Naive thymus-derived CD8-positive, alpha-beta T cell (primary cell): ENCODE measurements at regions not wholly inside any gene's neighbourhood (a gene's known extent, or its start where the extent isn't known, plus 50 kb on each side); places are given as distances from the start of the nearest gene placed in this dataset.
"Not testable (repeated sequence)": the region's sequence is repeated elsewhere in the genome, so short reads cannot be mapped to it uniquely, and the experiment has no call there.

Source experiments
- ATAC-seq, 2 donors: fragments of 150-1000 bp; cut with Tn5 transposase in 1 of 2; sonication (Bioruptor Pico), chemical (Tn5 transposase) in 1 of 2; 1 replicate in 1 of 2; 2 replicates in 1 of 2; pipeline ENCODE4 v1.10.0; 2021; ENCODE audit warnings: mild to moderate bottlenecking in 2 of 2, moderate library complexity in 2 of 2
- POLR2A ChIA-PET: fragments of 350-600 bp; sonication (Branson Sonifier 250); formaldehyde crosslinking; loops from one replicate; lab custom pipeline; 2021; ENCODE audit warnings: antibody characterized with exemption; lab: Charles Lee
- DNase-seq, 10 donors: peaks; one replicate each; pipeline versions ENCODE4 v3.0.0 to v3.0.0-alpha.2; 2020 to 2022
- H3K27ac Mint-ChIP-seq, 10 donors: one replicate each; pipeline ENCODE4 v1.8.0; 2020 to 2022; ENCODE audit warnings: mild to moderate bottlenecking in 10 of 10, mixed read lengths in 10 of 10, moderate library complexity in 4 of 10, inconsistent platforms in 1 of 10
- H3K27me3 Mint-ChIP-seq, 5 donors: one replicate each; pipeline ENCODE4 v1.8.0; 2021 to 2022; ENCODE audit warnings: mixed read lengths in 5 of 5
- H3K36me3 Mint-ChIP-seq, 3 donors: one replicate each; pipeline ENCODE4 v1.8.0; 2020 to 2022; ENCODE audit warnings: mixed read lengths in 3 of 3, mild to moderate bottlenecking in 2 of 3, inconsistent platforms in 1 of 3
- H3K4me1 Mint-ChIP-seq, 4 donors: one replicate each; pipeline ENCODE4 v1.8.0; 2021 to 2022; ENCODE audit warnings: mixed read lengths in 4 of 4
- H3K4me3 Mint-ChIP-seq, 10 donors: one replicate each; pipeline ENCODE4 v1.8.0; 2020 to 2022; ENCODE audit warnings: mild to moderate bottlenecking in 10 of 10, mixed read lengths in 10 of 10, moderate library complexity in 6 of 10, inconsistent platforms in 1 of 10
- H3K9me3 Mint-ChIP-seq, 9 donors: one replicate each; pipeline ENCODE4 v1.8.0; 2020 to 2022; ENCODE audit warnings: mixed read lengths in 9 of 9, mild to moderate bottlenecking in 3 of 9, inconsistent platforms in 1 of 9, moderate library complexity in 1 of 9

DNA sequence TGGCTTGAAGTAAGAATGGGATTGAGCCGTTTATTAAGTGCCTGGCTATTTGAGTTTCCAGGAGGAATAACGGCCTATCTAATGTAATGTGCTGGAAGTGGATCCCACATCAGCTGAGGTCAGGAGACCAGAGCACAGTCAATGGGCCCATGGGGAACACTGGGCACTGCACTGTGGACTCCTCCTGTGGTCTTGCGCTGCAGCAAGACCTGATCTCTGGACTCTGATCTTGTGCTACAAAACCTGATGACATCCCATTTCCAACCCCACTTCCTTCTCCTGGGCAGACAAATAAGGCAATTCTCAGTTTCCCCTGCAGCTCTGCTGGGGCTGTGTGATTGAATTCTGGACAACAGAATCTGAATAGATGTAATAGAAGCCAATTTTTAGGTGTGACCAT is 151.7 kb upstream of the ADCY2 start:
- Mint-ChIP-seq H3K4me1 (no peaks in the 10 kb centered on the region), H3K4me3 (no peak overlapping the region), H3K36me3 (no peaks in the 10 kb centered on the region), H3K27ac (no peak overlapping the region), H3K9me3 (peaks cover 0 to 8% (median 0%) of the 10 kb centered on the region in 9 donors), H3K27me3 (peaks cover 0 to 3% (median 0%) of the 10 kb centered on the region in 5 donors)
- ATAC-seq (no peak), DNase-seq (no peak)
- POLR2A ChIA-PET: no interaction called here

- Mint-ChIP-seq H3K36me3 (no peaks in the 10 kb centered on the region), H3K4me1 (no peaks in the 10 kb centered on the region), H3K9me3 (peaks cover 0 to 7% (median 0%) of the 10 kb centered on the region in 9 donors), H3K27ac (no peak overlapping the region), H3K27me3 (peaks cover 0 to 5% (median 0%) of the 10 kb centered on the region in 5 donors), H3K4me3 (no peak overlapping the region)
- ATAC-seq (no peak), DNase-seq (no peak)
- POLR2A ChIA-PET: no interaction called here
These were observed 150.8 kb upstream of the ADCY2 start for GRCh38 chr5:7245121-7245651.

GRCh38 chr5:7246287-7246686 is 149.7 kb upstream of the ADCY2 start:
- Mint-ChIP-seq H3K9me3 (peaks cover 0 to 7% (median 0%) of the 10 kb centered on the region in 9 donors), H3K27ac (no peak overlapping the region), H3K36me3 (no peaks in the 10 kb centered on the region), H3K4me1 (no peaks in the 10 kb centered on the region), H3K4me3 (no peak overlapping the region), H3K27me3 (peaks cover 0 to 5% (median 0%) of the 10 kb centered on the region in 5 donors)
- ATAC-seq: no peak
- POLR2A ChIA-PET: no interaction called here
- DNase-seq: no peak

DNA sequence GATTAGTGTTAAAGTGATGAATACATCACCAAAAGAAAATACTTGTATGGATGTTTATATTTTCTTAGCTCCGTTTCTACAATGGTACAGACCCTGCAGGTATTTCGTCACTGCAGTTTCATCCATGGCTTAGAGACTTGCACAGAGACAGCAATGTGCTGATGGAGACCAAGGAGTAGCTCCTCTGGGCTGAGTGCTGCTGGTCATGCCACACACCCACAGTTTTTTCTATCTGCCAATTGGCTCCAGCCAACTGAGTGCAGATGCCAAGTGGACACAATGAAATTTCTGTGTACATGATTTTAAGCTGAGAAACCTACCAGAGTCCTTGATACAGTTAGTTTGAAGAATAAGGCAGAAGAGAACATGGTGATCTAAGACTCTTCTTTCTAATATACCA is 145.9 kb upstream of the ADCY2 start:
- Mint-ChIP-seq H3K4me3 (no peak overlapping the region), H3K36me3 (no peaks in the 10 kb centered on the region), H3K27ac (no peak overlapping the region), H3K4me1 (no peaks in the 10 kb centered on the region), H3K9me3 (peaks cover 0 to 8% (median 0%) of the 10 kb centered on the region in 9 donors), H3K27me3 (peaks cover 0 to 3% (median 0%) of the 10 kb centered on the region in 5 donors)
- POLR2A ChIA-PET: no interaction called here
- ATAC-seq (no peak), DNase-seq (no peak)

DNA sequence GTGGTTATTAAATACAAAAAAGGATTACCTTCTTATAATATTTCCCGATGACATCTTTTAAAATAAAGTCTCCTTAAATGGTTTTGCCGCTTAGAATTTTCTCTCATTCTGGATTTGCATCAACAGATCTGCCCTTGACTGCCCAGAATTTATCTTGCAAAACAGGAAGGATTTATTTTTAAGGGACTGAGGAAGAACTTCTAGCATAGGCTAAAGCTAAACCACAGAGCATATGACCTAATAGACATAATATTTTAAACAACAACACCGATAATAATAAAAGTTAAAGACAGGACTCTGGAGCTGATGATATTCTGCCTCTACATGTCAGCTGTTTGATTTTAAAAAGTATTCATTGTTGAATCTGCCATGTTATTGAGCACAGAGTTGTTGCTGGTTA is 145.3 kb upstream of the ADCY2 start:
- H3K36me3 Mint-ChIP-seq: no peaks in the 10 kb centered on the region
- no peak overlapping the region for H3K27ac Mint-ChIP-seq
- POLR2A ChIA-PET: no interaction called here
- peaks cover 0 to 3% (median 0%) of the 10 kb centered on the region in 5 donors for H3K27me3 Mint-ChIP-seq
- H3K4me3 Mint-ChIP-seq: no peak overlapping the region
- peaks cover 0 to 8% (median 0%) of the 10 kb centered on the region in 9 donors for H3K9me3 Mint-ChIP-seq
- DNase-seq (no peak), ATAC-seq (no peak)
- no peaks in the 10 kb centered on the region for H3K4me1 Mint-ChIP-seq

DNA sequence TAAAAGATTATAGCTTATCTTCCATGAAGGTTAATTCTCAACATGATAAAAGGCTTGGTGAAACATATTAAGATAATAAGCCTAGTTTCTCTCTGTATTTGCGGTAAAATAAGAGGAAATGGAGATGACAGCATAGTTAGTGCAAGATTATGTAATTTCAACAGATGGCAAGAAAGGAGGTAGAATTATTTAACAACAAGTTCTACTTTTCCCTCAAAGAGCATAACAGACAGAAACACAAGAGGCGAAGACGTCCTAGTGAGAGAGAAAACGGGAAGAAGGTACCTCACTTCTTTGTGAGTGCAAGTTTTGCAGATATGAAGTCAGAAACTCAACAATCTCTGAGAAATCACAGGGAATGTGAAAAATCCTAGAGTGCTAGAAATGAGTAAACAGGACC is 144.8 kb upstream of the ADCY2 start:
- Mint-ChIP-seq H3K27ac (no peak overlapping the region), H3K4me3 (no peak overlapping the region), H3K9me3 (peaks cover 0 to 8% (median 0%) of the 10 kb centered on the region in 9 donors), H3K36me3 (no peaks in the 10 kb centered on the region), H3K27me3 (peaks cover 0 to 3% (median 0%) of the 10 kb centered on the region in 5 donors), H3K4me1 (no peaks in the 10 kb centered on the region)
- no peak for ATAC-seq
- no peak for DNase-seq
- POLR2A ChIA-PET: no interaction called here

DNA sequence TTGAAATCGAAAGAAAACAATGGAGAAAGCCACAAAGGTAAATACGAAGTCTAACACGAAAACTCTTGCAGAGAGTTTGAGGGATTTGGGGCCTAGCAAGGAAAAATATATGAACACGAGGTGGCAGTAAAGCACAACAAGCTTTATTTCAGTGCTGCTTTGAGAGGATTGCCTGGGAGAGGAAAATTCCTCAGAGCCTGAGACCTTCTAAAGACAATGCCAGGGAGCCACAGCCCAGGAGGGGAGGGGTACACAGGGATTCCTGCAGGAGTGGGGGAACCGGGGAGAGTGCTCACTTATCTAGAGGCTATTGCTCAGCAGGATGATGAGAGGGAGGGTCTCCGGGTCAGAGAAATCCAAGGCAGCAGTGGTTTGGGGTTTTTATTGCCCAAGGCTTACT is 134.9 kb upstream of the ADCY2 start:
- H3K27ac Mint-ChIP-seq: no peak overlapping the region
- POLR2A ChIA-PET: no interaction called here
- H3K4me3 Mint-ChIP-seq: no peak overlapping the region
- H3K36me3 Mint-ChIP-seq: no peaks in the 10 kb centered on the region
- H3K9me3 Mint-ChIP-seq: peaks cover 0 to 11% (median 0%) of the 10 kb centered on the region in 9 donors
- ATAC-seq: no peak
- peaks cover 0 to 17% (median 3%) of the 10 kb centered on the region in 5 donors for H3K27me3 Mint-ChIP-seq
- DNase-seq: no peak
- H3K4me1 Mint-ChIP-seq: no peaks in the 10 kb centered on the region

- Mint-ChIP-seq H3K4me1 (no peaks in the 10 kb centered on the region), H3K4me3 (no peak overlapping the region), H3K27me3 (peaks cover 0 to 22% (median 4%) of the 10 kb centered on the region in 5 donors), H3K27ac (no peak overlapping the region), H3K36me3 (no peaks in the 10 kb centered on the region), H3K9me3 (peaks cover 0 to 11% (median 0%) of the 10 kb centered on the region in 9 donors)
- DNase-seq: no peak
- POLR2A ChIA-PET: no interaction called here
- ATAC-seq: no peak
These were observed 134.0 kb upstream of the ADCY2 start for GRCh38 chr5:7261900-7262299.

DNA sequence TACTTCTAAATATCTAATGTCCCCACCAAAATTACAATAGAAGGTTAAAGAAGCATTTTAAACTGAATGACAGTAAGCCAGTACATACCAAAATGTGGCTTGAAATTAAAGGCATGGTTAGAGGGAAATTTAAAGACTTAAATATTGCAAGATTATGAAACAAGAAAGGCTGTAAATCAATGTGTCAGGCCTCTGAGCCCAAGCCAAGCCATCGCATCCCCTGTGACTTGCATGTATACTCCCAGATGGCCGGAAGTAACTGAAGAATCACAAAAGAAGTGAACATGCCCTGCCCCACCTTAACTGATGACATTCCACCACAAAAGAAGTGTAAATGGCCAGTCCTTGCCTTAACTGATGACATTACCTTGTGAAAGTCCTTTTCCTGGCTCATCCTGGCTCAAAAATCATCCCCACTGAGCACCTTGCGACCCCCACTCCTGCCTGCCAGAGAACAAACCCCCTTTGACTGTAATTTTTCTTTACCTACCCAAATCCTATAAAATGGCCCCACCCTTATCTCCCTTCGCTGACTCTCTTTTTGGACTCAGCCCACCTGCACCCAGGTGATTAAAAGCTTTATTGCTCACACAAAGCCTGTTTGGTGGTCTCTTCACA is 132.4 kb upstream of the ADCY2 start:
- H3K27ac Mint-ChIP-seq, H3K4me3 Mint-ChIP-seq, H3K4me1 Mint-ChIP-seq, H3K36me3 Mint-ChIP-seq, POLR2A ChIA-PET, DNase-seq, ATAC-seq: not testable (repeated sequence)
- peaks cover 1 to 25% (median 4%) of the 10 kb centered on the region in 5 donors for H3K27me3 Mint-ChIP-seq
- peaks cover 0 to 11% (median 0%) of the 10 kb centered on the region in 9 donors for H3K9me3 Mint-ChIP-seq

DNA sequence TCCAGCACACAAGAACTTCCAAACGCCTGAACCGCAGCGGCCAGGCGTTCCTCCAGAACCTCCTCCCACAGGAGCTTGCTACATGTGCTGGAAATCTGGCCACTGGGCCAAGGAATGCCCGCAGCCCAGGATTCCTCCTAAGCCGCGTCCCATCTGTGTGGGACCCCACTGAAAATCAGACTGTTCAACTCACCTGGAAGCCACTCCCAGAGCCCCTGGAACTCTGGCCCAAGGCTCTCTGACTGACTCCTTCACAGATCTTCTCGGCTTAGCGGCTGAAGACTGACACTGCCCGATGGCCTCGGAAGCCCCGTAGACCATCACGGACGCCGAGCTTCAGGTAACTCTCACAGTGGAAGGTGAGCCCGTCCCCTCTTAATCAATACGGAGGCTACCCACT is 130.2 kb upstream of the ADCY2 start:
- H3K9me3 Mint-ChIP-seq, H3K27ac Mint-ChIP-seq, H3K4me3 Mint-ChIP-seq, POLR2A ChIA-PET, H3K4me1 Mint-ChIP-seq, H3K36me3 Mint-ChIP-seq, DNase-seq, ATAC-seq: not testable (repeated sequence)
- H3K27me3 Mint-ChIP-seq: peaks cover 0 to 21% (median 4%) of the 10 kb centered on the region in 5 donors

DNA sequence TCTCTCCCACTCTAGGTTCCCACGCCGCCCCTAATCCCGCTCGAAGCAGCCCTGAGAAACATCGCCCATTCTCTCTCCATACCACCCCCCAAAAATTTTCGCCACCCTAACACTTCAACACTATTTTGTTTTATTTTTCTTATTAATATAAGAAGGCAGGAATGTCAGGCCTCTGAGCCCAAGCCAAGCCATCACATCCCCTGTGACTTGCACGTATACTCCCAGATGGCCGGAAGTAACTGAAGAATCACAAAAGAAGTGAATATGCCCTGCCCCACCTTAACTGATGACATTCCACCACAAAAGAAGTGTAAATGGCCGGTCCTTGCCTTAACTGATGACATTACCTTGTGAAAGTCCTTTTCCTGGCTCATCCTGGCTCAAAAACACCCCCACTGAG is 127.2 kb upstream of the ADCY2 start:
- H3K9me3 Mint-ChIP-seq, POLR2A ChIA-PET, H3K27ac Mint-ChIP-seq, H3K36me3 Mint-ChIP-seq, ATAC-seq, H3K4me1 Mint-ChIP-seq, H3K4me3 Mint-ChIP-seq, DNase-seq: not testable (repeated sequence)
- H3K27me3 Mint-ChIP-seq: peaks cover 0 to 21% (median 4%) of the 10 kb centered on the region in 5 donors

DNA sequence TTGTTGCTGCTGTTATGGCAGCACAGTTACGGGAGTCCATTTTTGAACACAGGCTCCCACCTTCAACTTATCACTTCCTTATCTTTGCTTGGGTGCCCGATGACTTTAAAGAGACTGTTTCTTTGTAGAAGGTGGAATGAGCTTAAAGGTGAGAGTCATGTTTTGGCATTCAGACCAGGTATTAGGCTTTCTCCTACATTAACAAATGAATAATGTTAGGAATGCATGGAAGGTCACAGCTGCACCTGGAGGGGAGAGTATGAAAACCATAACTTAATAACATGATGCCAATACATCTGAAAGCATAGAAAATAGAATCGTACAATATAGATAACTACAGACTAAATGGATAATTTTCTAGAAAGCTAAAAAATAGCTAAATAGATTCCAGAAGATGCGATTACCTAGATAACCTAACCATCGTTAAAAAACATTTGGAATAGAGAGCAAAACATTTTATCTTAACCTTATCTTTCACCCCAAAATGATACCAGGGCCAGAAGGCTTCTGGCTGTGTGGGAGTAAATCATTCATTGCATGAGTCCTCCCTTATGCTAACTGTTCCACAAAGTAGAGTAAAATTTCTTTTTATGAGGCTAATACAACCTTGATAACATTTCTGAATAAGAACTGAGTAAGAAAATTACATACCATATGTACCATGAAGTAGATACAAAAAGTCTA is 126.2 kb upstream of the ADCY2 start:
- POLR2A ChIA-PET: no interaction called here
- Mint-ChIP-seq H3K27me3 (peaks cover 0 to 16% (median 4%) of the 10 kb centered on the region in 5 donors), H3K4me3 (no peak overlapping the region), H3K36me3 (no peaks in the 10 kb centered on the region), H3K27ac (no peak overlapping the region), H3K4me1 (no peaks in the 10 kb centered on the region), H3K9me3 (peaks cover 0 to 5% (median 0%) of the 10 kb centered on the region in 9 donors)
- DNase-seq (no peak), ATAC-seq (no peak)

GRCh38 chr5:7271435-7272084 is 124.4 kb upstream of the ADCY2 start:
- Mint-ChIP-seq H3K36me3 (no peaks in the 10 kb centered on the region), H3K4me3 (no peak overlapping the region), H3K27me3 (peaks cover 0 to 12% (median 1%) of the 10 kb centered on the region in 5 donors), H3K27ac (no peak overlapping the region), H3K4me1 (no peaks in the 10 kb centered on the region), H3K9me3 (peaks cover 0 to 5% (median 0%) of the 10 kb centered on the region in 9 donors)
- DNase-seq: no peak
- POLR2A ChIA-PET: no interaction called here
- no peak for ATAC-seq
